Progenitor cell of endocrine pancreas (in vitro differentiated cells): ENCODE measurements at regions not wholly inside any gene's neighbourhood (a gene's known extent, or its start where the extent isn't known, plus 50 kb on each side); places are given as distances from the start of the nearest gene placed in this dataset.

Experiments used
- DNase-seq: peaks from one replicate; pipeline ENCODE4 v3.0.0; 2021; ENCODE audit warnings: low spot score; ENCODE audit not compliant: unreplicated experiment
- H3K27ac Mint-ChIP-seq: 2 replicates; pipeline ENCODE4 v1.8.0; 2021; ENCODE audit warnings: mild to moderate bottlenecking, moderate library complexity, mixed read lengths
- H3K27me3 Mint-ChIP-seq: 2 replicates; pipeline ENCODE4 v1.8.0; 2021; ENCODE audit warnings: mixed read lengths
- H3K36me3 Mint-ChIP-seq: 2 replicates; pipeline ENCODE4 v1.8.0; 2022; ENCODE audit warnings: mixed read lengths; ENCODE audit not compliant: insufficient read depth
- H3K4me1 Mint-ChIP-seq: 2 replicates; pipeline ENCODE4 v1.8.0; 2021; ENCODE audit warnings: low read depth, mixed read lengths
- H3K4me3 Mint-ChIP-seq: 2 replicates; pipeline ENCODE4 v1.8.0; 2021; ENCODE audit warnings: low read depth, mild to moderate bottlenecking, moderate library complexity, mixed read lengths
- H3K9me3 Mint-ChIP-seq: 2 replicates; pipeline ENCODE4 v1.8.0; 2021; ENCODE audit warnings: low read depth, mixed read lengths
- TF ChIP-seq, protein P1 (sequence below): fragments of 200-600 bp; sonication (generic); IDR thresholded peaks from one replicate; pipeline ENCODE4 v1.5.0; 2021; ENCODE audit warnings: antibody characterized with exemption, mild to moderate bottlenecking; ENCODE audit not compliant: unreplicated experiment

DNA sequence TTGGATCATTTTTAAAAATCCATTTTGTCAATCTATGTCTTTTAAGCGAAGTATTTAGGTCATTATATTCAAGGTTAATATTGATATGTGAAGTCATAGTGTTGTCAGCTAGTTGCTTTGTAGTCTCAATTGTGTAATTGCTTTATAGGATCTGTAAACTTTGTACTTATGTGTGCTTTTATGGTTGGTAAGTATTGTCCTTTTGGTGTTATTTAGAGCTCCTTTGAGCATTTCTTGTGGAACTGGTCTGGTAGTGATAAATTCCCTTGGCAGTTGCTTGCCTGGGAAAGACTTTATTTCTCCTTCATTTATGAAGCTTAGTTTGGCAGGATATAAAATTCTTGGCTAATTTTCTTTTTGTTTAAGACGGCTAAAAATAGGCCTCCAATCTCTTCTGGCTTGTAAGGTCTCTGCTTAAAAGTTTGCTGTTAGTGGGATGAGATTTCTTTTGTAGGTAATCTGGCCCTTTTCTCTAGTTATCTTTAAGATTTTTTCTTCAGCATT, 368.8 kb downstream of the SPRY2 start:
- no peak for DNase-seq
- TF ChIP-seq, protein P1, sequence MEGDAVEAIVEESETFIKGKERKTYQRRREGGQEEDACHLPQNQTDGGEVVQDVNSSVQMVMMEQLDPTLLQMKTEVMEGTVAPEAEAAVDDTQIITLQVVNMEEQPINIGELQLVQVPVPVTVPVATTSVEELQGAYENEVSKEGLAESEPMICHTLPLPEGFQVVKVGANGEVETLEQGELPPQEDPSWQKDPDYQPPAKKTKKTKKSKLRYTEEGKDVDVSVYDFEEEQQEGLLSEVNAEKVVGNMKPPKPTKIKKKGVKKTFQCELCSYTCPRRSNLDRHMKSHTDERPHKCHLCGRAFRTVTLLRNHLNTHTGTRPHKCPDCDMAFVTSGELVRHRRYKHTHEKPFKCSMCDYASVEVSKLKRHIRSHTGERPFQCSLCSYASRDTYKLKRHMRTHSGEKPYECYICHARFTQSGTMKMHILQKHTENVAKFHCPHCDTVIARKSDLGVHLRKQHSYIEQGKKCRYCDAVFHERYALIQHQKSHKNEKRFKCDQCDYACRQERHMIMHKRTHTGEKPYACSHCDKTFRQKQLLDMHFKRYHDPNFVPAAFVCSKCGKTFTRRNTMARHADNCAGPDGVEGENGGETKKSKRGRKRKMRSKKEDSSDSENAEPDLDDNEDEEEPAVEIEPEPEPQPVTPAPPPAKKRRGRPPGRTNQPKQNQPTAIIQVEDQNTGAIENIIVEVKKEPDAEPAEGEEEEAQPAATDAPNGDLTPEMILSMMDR: no peak
- Mint-ChIP-seq H3K9me3 (peaks cover 47% of the 10 kb centered on the region), H3K36me3 (peaks cover 8% of the 10 kb centered on the region), H3K27me3 (no peaks in the 10 kb centered on the region), H3K4me3 (no peak overlapping the region), H3K4me1 (no peaks in the 10 kb centered on the region), H3K27ac (no peak overlapping the region)

DNA sequence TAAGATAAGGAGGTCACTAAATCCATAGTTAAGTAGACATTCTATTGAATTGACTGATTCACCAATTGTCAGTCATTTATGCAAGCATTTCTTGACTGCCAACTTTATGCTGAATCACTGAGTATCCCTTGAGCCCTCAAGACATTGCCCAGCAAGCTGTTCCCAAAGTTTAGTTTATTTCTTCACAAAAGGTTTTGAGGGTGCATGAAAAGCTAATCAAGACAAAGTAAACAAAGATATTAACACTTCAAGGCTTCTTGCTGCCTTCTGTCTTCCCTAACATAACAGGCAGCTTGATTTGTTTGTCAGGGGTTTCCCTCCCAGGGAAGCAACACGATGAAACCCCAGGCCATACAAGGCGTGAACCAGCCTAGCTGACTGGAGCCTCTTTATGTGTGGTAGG, 374.4 kb downstream of the SPRY2 start:
- no peak overlapping the region for H3K27ac Mint-ChIP-seq
- H3K4me3 Mint-ChIP-seq: no peak overlapping the region
- TF ChIP-seq, protein P1: no peak
- H3K36me3 Mint-ChIP-seq: peaks cover 11% of the 10 kb centered on the region
- H3K9me3 Mint-ChIP-seq: peaks cover 33% of the 10 kb centered on the region
- DNase-seq: no peak
- H3K4me1 Mint-ChIP-seq: peaks cover 1% of the 10 kb centered on the region
- no peaks in the 10 kb centered on the region for H3K27me3 Mint-ChIP-seq

DNA sequence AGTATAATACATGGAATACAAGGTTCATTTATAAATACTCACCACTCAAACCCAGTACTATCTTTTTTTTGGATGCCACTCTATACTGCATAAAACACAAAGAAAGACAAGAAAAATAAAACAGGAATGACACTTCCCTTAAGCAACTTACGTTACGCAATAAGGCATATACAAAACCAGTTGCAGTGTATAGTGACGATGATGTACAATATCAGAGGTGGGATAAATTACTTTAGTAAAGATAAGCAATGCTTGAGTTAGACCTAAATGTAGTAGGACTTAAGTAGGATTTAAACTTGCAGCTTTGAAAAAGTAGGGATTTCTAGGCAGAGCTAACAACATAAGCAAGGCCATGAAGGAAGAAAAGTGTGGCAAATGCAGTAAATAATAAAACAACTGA, 374.9 kb downstream of the SPRY2 start:
- H3K27me3 Mint-ChIP-seq: no peaks in the 10 kb centered on the region
- H3K4me1 Mint-ChIP-seq: peaks cover 5% of the 10 kb centered on the region
- peaks cover 33% of the 10 kb centered on the region for H3K9me3 Mint-ChIP-seq
- no peak overlapping the region for H3K27ac Mint-ChIP-seq
- H3K4me3 Mint-ChIP-seq: no peak overlapping the region
- DNase-seq: no peak
- TF ChIP-seq, protein P1: no peak
- H3K36me3 Mint-ChIP-seq: peaks cover 11% of the 10 kb centered on the region

DNA sequence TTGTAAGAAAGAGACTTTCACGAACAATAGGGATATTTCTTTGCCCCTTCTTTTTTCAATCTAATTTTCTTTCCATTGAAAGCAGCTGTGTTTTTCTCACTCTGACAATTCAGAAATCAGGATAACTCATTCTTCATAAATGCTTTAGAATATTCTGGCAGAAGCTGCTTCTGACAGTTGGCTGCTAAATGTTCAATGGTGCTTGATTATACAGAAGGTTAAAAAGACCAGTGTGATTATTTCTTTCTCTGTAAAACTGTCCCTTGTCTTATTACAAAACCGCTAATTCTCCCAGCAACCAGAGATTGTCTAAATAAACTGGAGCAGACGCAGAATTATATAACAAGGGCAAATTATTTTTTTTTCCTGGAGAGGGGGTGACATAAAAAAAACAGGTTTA, 394.4 kb downstream of the SPRY2 start:
- DNase-seq: no peak
- Mint-ChIP-seq H3K27ac (no peak overlapping the region), H3K4me3 (no peak overlapping the region), H3K9me3 (peaks cover 13% of the 10 kb centered on the region), H3K36me3 (peaks cover 6% of the 10 kb centered on the region), H3K4me1 (peaks cover 3% of the 10 kb centered on the region), H3K27me3 (no peaks in the 10 kb centered on the region)
- TF ChIP-seq, protein P1: no peak

DNA sequence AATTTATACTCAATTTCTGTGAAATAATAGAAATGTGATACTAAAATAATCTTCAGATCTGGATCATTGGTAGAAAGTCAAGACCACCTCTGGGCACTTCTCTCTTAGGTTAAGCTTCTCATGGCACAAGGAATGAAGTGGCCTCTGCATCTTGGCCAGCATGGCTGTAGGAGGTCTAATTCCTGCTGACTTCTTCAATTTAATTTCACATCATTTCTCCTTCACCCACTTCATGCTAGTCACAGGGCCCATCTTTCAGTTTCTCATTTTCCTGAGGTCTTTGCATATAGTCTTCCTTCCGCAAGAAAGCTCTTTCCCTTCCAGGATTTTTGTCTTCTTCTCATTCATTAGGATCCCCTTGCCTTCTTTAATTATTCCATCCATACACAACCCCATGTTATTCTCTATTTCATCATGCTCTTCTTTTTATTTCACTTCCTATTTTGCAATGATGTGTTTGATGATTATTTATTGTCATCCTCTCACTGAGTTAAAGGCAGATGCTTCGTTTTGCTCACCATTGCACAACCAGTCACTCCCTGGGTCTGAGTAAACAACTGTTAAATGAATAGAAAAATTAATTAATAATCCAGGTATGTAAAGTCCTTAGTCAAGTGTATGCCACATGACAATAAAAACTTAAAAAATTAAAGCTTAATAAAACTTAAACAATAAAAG, 397.4 kb downstream of the SPRY2 start:
- H3K27me3 Mint-ChIP-seq: no peaks in the 10 kb centered on the region
- DNase-seq: no peak
- peaks cover 5% of the 10 kb centered on the region for H3K9me3 Mint-ChIP-seq
- TF ChIP-seq, protein P1: no peak
- H3K36me3 Mint-ChIP-seq: peaks cover 2% of the 10 kb centered on the region
- H3K4me1 Mint-ChIP-seq: peaks cover 5% of the 10 kb centered on the region
- H3K4me3 Mint-ChIP-seq: no peak overlapping the region
- no peak overlapping the region for H3K27ac Mint-ChIP-seq
